WERI-Rb-1 (cell line): ENCODE measurements at regions not wholly inside any gene's neighbourhood (a gene's known extent, or its start where the extent isn't known, plus 50 kb on each side); places are given as distances from the start of the nearest gene placed in this dataset.

Experiments used
- DNase-seq: peaks from one replicate; pipeline ENCODE4 v3.0.0-alpha.2; 2020
- H3K27ac ChIP-seq: fragments of 250-450 bp; sonication (Bioruptor Pico); 2 replicates; pipeline ENCODE4 v1.5.1; 2020; ENCODE audit warnings: mild to moderate bottlenecking, moderate library complexity
- H3K27me3 ChIP-seq: fragments of 250-450 bp; sonication (Bioruptor Pico); 2 replicates; pipeline ENCODE4 v1.5.1; 2021; ENCODE audit warnings: mild to moderate bottlenecking, low read depth, moderate library complexity; ENCODE audit not compliant: insufficient read depth, severe bottlenecking
- H3K36me3 ChIP-seq: fragments of 250-450 bp; sonication (Bioruptor Pico); 2 replicates; pipeline ENCODE4 v1.5.1; 2020; ENCODE audit warnings: mild to moderate bottlenecking, moderate library complexity
- H3K4me3 ChIP-seq: 2 replicates; pipeline ENCODE4 v1.5.1; 2011; ENCODE audit warnings: low read depth, mild to moderate bottlenecking, control low read depth, low read length
- H3K9me3 ChIP-seq: fragments of 250-450 bp; sonication (Bioruptor Pico); 2 replicates; pipeline ENCODE4 v1.5.1; 2021; ENCODE audit warnings: mild to moderate bottlenecking, moderate library complexity; ENCODE audit not compliant: severe bottlenecking
- TF ChIP-seq, protein P1 (sequence below): IDR thresholded peaks from 2 replicates; pipeline ENCODE4 v1.5.1; 2011; ENCODE audit warnings: low read depth, mild to moderate bottlenecking, control low read depth, inconsistent platforms, low read length

DNA sequence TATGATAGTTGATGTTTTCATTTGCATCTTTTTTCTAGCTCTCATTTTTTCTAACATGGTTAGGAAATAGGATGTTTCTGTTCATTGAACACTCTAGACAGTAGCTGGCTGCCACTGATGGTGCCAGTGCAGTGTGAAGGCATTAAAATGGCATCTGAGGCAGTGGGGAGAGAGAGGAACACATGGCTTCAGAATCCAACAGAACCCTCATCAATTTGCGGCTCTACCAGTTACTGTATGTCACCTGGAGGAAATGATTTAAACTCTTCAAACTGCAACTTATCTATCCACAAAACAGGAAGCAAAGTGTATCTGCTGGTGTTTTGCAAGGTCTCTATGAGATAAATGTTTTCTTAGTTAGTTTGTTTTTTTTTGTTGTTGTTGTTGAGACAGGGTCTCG is 305.2 kb upstream of the PRKCQ start:
- H3K27ac ChIP-seq: no peak overlapping the region
- DNase-seq: no peak

DNA sequence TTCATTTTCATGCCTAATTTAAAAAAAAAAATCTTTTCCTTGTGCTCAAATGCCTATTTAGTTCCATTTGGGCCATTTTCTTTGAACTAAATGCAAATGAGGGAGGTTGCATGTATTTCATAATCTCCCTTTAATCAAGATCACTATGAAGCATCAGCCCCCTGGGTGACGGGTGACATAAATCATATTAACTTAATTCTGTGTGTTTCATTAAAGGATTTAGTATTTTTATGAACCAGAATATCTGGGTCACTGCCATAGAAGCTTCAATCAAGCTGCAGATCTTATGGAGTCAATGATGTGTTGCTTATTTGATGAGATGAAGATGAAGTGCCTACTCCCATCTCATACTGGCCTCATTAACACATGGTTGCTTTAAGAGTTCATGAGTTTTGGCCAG is 301.9 kb upstream of the PRKCQ start:
- Histone ChIP-seq H3K9me3 (no peaks in the 10 kb centered on the region), H3K27ac (no peak overlapping the region), H3K4me3 (no peak overlapping the region), H3K27me3 (peaks cover 3% of the 10 kb centered on the region), H3K36me3 (no peaks in the 10 kb centered on the region)
- no peak for DNase-seq
- TF ChIP-seq, protein P1, sequence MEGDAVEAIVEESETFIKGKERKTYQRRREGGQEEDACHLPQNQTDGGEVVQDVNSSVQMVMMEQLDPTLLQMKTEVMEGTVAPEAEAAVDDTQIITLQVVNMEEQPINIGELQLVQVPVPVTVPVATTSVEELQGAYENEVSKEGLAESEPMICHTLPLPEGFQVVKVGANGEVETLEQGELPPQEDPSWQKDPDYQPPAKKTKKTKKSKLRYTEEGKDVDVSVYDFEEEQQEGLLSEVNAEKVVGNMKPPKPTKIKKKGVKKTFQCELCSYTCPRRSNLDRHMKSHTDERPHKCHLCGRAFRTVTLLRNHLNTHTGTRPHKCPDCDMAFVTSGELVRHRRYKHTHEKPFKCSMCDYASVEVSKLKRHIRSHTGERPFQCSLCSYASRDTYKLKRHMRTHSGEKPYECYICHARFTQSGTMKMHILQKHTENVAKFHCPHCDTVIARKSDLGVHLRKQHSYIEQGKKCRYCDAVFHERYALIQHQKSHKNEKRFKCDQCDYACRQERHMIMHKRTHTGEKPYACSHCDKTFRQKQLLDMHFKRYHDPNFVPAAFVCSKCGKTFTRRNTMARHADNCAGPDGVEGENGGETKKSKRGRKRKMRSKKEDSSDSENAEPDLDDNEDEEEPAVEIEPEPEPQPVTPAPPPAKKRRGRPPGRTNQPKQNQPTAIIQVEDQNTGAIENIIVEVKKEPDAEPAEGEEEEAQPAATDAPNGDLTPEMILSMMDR: no peak

More for the DNA sequence above, 305.2 kb upstream of the PRKCQ start:
- TF ChIP-seq, protein P1: no peak
- no peaks in the 10 kb centered on the region for H3K9me3 ChIP-seq
- H3K36me3 ChIP-seq: no peaks in the 10 kb centered on the region
- no peaks in the 10 kb centered on the region for H3K27me3 ChIP-seq
- no peak overlapping the region for H3K4me3 ChIP-seq

DNA sequence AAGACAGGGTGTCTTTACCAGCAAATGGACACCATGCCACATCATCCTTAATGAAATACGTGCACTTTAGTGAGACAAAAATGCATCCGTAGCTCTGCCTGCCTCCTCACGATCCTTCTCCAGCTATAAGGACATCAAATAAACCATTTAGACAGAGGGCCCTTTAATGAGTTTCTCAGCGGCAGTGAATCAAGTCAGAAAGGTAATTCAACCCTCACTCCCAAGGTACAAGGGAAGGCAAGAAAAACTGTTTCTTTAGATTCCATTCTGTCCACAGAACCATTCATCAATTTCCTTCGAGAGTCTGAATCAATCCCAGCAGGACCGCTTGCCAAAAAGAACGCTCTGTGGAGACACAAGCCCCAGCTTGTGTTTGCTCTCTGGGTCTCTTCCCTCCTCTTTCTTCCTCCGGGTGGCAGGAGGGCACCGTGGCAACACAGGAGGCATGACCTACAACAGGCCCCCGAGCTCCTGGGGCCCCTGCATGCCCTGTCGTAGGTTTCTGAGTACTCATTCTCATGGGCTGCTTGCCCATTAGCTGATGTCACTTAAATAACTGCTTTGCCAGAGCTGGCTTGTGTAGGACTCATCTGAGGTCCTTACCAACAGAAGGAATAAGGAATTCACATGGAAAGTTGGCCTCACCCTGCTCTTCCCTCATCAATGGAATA is 297.8 kb upstream of the PRKCQ start:
- Histone ChIP-seq H3K36me3 (no peaks in the 10 kb centered on the region), H3K27me3 (peaks cover 3% of the 10 kb centered on the region), H3K27ac (no peak overlapping the region), H3K4me3 (no peak overlapping the region), H3K9me3 (no peaks in the 10 kb centered on the region)
- no peak for DNase-seq
- TF ChIP-seq, protein P1: no peak

DNA sequence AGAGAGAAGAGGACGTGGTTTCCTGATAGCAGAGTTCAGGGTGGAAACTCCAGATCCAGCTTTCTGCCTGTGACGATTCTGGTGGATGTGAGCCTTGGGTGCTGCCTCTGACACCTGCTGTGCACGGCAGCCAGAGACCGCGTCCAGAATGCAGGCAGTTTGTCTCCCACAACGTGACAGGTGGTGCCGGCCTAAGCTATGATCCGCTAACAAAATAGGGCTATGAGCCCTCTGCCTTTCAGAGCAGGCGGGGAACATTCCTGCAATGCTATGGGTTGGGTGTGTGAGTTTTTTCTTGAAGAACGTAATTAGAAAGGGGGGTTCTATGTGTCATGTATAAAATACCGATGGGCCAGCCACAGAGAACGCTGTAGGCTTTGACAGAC is 297.3 kb upstream of the PRKCQ start:
- H3K9me3 ChIP-seq: no peaks in the 10 kb centered on the region
- TF ChIP-seq, protein P1: no peak

DNA sequence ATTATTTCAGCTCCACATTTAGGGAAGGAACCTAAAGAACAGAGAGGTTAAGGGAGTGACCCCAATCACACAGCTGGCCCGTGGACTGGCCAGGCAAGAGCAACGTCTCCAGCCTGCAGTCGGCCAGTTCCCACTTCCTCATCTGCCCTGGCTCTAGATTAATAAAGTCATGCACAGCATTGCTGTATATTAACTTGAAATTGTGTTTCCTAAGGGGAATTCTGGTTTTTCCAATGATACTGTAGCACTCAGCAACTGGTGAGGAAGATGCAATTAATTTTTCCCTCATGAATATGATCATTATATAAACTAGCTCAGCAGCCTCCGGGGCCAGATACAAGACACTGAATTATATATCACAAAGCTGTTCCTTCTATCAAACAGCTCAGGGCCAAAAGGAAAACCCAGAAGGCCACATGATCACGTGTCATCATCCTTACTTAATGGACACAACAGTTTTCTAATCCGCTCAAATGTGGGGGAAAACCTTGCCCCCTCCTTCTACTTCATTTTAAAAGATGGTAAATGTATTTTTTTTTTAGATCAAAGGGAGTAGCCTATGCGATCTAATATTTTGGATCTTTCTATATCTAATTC is 295.3 kb upstream of the PRKCQ start:
- TF ChIP-seq, protein P1: no peak
- DNase-seq: no peak
- Histone ChIP-seq H3K4me3 (no peak overlapping the region), H3K27ac (no peak overlapping the region), H3K27me3 (peaks cover 3% of the 10 kb centered on the region), H3K9me3 (no peaks in the 10 kb centered on the region), H3K36me3 (no peaks in the 10 kb centered on the region)

More for the DNA sequence above, 297.3 kb upstream of the PRKCQ start:
- H3K27me3 ChIP-seq: peaks cover 3% of the 10 kb centered on the region
- H3K36me3 ChIP-seq: no peaks in the 10 kb centered on the region
- no peak for DNase-seq
- H3K27ac ChIP-seq: no peak overlapping the region
- H3K4me3 ChIP-seq: no peak overlapping the region
